ENCODE measurements at regions not wholly inside any gene's neighbourhood (a gene's known extent, or its start where the extent isn't known, plus 50 kb on each side); places are given as distances from the start of the nearest gene placed in this dataset.

- no peak for DNase-seq (ENCODE audit: low spot score)
Observed at GRCh38 chr11:64501500-64502427, 54.0 kb upstream of the SLC22A11 start.

GRCh38 chr11:64502634-64503033 is 53.1 kb upstream of the SLC22A11 start:
- no peak for DNase-seq (ENCODE audit: low spot score)

- no peak for DNase-seq (ENCODE audit: low spot score)
Observed at GRCh38 chr11:64503186-64503753, 52.5 kb upstream of the SLC22A11 start.

DNA sequence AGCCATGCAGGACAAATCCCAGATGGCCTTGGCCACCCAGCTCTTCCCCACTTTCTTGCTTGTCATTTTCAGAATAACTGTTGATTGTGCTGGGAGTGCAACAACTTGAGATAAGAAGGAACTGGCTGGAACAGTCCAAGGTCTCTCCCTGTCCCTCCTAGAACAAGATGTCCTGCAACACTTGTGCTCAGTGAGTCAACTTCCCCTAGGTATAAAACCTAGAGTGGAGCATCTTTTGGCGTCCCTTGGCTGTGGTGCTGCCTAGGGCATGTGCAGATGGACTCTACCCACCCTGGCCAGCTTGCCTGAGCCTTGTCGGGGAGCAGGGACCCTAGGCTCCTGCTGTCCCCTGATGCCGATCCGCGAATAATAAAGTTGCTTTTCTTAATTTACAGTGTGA is 50.7 kb upstream of the SLC22A11 start:
- DNase-seq (ENCODE audit: low spot score), result no peak
